IMR-90 (cell line): ENCODE measurements at regions not wholly inside any gene's neighbourhood (a gene's known extent, or its start where the extent isn't known, plus 50 kb on each side); places are given as distances from the start of the nearest gene placed in this dataset.

Experiments
- ATAC-seq: fragments of 200-7000 bp; cut with Tn5 transposase; 2 replicates; pipeline ENCODE4 v1.9.1; 2020; ENCODE audit warnings: low read depth, mild to moderate bottlenecking, moderate library complexity
- BruUV-seq: library from RNA; stranded (reverse); fragments of 400-500 nt; replicated peaks from 2 replicates; lab custom pipeline; 2021; lab: Mats Ljungman, UMichigan
- CTCF ChIA-PET: fragments of 300-600 bp; formaldehyde crosslinking; extraction: SDS; loops from one replicate; lab custom pipeline; 2021; ENCODE audit warnings: antibody characterized with exemption; lab: Yijun Ruan, JAX
- POLR2A ChIA-PET: fragments of 300-600 bp; sonication (Branson Sonifier 250); formaldehyde crosslinking; loops from one replicate; lab custom pipeline; 2022; ENCODE audit warnings: antibody characterized with exemption; ENCODE audit not compliant: unreplicated experiment; lab: Charles Lee
- DNase-seq: peaks from one replicate; pipeline ENCODE4 v3.0.0; 2013
- H2AFZ ChIP-seq: replicated peaks from 2 replicates; pipeline ENCODE3; 2013; ENCODE audit warnings: low read length, mild to moderate bottlenecking; ENCODE audit not compliant: poor library complexity
- H2AK5ac ChIP-seq: 2 replicates; pipeline ENCODE4 v1.6.1; 2013; ENCODE audit warnings: low read depth, low read length, inconsistent platforms
- H2AK9ac ChIP-seq: replicated peaks from 2 replicates; pipeline ENCODE3; 2013; ENCODE audit warnings: mild to moderate bottlenecking, low read depth, low read length, moderate library complexity; ENCODE audit not compliant: poor library complexity
- H2BK120ac ChIP-seq: 2 replicates; pipeline ENCODE4 v1.6.1; 2013; ENCODE audit warnings: low read depth, low read length, inconsistent platforms
- H2BK15ac ChIP-seq: 3 replicates; pipeline ENCODE4 v1.6.1; 2013; ENCODE audit warnings: low read depth, low read length, inconsistent platforms
- H2BK20ac ChIP-seq: 2 replicates; pipeline ENCODE4 v1.6.1; 2013; ENCODE audit warnings: low read depth, mild to moderate bottlenecking, inconsistent platforms, low read length, moderate library complexity
- H2BK5ac ChIP-seq: 2 replicates; pipeline ENCODE4 v1.6.1; 2013; ENCODE audit warnings: mild to moderate bottlenecking, low read depth, low read length, inconsistent platforms; ENCODE audit not compliant: poor library complexity, severe bottlenecking
- H3K14ac ChIP-seq: replicated peaks from 2 replicates; pipeline ENCODE4 v1.6.1; 2013; ENCODE audit warnings: low read depth, low read length, inconsistent platforms
- H3K18ac ChIP-seq: 2 replicates; pipeline ENCODE4 v1.6.1; 2013; ENCODE audit warnings: low read depth, low read length, control low read depth
- H3K23ac ChIP-seq: 2 replicates; pipeline ENCODE4 v1.6.1; 2013; ENCODE audit warnings: low read depth, low read length, inconsistent platforms
- H3K27ac ChIP-seq: 2 replicates; pipeline ENCODE4 v1.5.1; 2013; ENCODE audit warnings: mild to moderate bottlenecking, control low read depth, low read length; ENCODE audit not compliant: insufficient read depth
- H3K27me3 ChIP-seq: 2 replicates; pipeline ENCODE4 v1.6.1; 2013; ENCODE audit warnings: low read length; ENCODE audit not compliant: control insufficient read depth, insufficient read depth
- H3K36me3 ChIP-seq: 2 replicates; pipeline ENCODE4 v1.6.1; 2013; ENCODE audit warnings: low read length, mixed read lengths; ENCODE audit not compliant: control insufficient read depth, insufficient read depth
- H3K4ac ChIP-seq: 2 replicates; pipeline ENCODE4 v1.6.1; 2013; ENCODE audit warnings: low read depth, low read length, inconsistent platforms
- H3K4me1 ChIP-seq: 2 replicates; pipeline ENCODE4 v1.6.1; 2013; ENCODE audit warnings: low read length, mixed read lengths; ENCODE audit not compliant: control insufficient read depth, insufficient read depth
- H3K4me2 ChIP-seq: 2 replicates; pipeline ENCODE4 v1.6.1; 2013; ENCODE audit warnings: low read depth, mild to moderate bottlenecking, control low read depth, low read length, moderate library complexity
- H3K4me3 ChIP-seq: 2 replicates; pipeline ENCODE4 v1.5.1; 2013; ENCODE audit warnings: low read depth, mild to moderate bottlenecking, control low read depth, low read length, moderate library complexity; ENCODE audit not compliant: insufficient read depth
- H3K56ac ChIP-seq: 2 replicates; pipeline ENCODE4 v1.6.1; 2013; ENCODE audit warnings: low read length, inconsistent platforms; ENCODE audit not compliant: insufficient read depth; ENCODE audit errors: extremely low read depth
- H3K79me1 ChIP-seq, 2 experiments: 2 replicates each; pipeline ENCODE4 v1.6.1; 2013; ENCODE audit warnings: low read length in 2 of 2, inconsistent platforms in 1 of 2, low read depth in 1 of 2
- H3K9ac ChIP-seq: 2 replicates; pipeline ENCODE4 v1.6.1; 2013; ENCODE audit warnings: low read depth, low read length, control low read depth
- H3K9me1 ChIP-seq: 2 replicates; pipeline ENCODE4 v1.6.1; 2013; ENCODE audit warnings: low read length, inconsistent platforms; ENCODE audit not compliant: insufficient read depth
- H3K9me3 ChIP-seq: 2 replicates; pipeline ENCODE4 v1.6.1; 2013; ENCODE audit warnings: low read length; ENCODE audit not compliant: control insufficient read depth, insufficient read depth
- H4K20me1 ChIP-seq: 2 replicates; pipeline ENCODE4 v1.6.1; 2013; ENCODE audit warnings: low read length, inconsistent platforms; ENCODE audit not compliant: insufficient read depth
- H4K5ac ChIP-seq: 2 replicates; pipeline ENCODE4 v1.6.1; 2013; ENCODE audit warnings: mild to moderate bottlenecking, low read depth, low read length, control low read depth
- H4K8ac ChIP-seq, 2 experiments: 2 replicates each; pipeline ENCODE4 v1.6.1; 2013; ENCODE audit warnings: low read depth in 2 of 2, low read length in 2 of 2, control low read depth in 1 of 2, inconsistent platforms in 1 of 2
- H4K91ac ChIP-seq: 2 replicates; pipeline ENCODE4 v1.6.1; 2013; ENCODE audit warnings: low read depth, low read length, inconsistent platforms; ENCODE audit not compliant: insufficient read depth
- BHLHE40 ChIP-seq: fragments of 150-350 bp; IDR thresholded peaks from 2 replicates; pipeline ENCODE4 v1.6.1; 2016; ENCODE audit warnings: mild to moderate bottlenecking, low read depth, low read length
- CEBPB ChIP-seq: IDR thresholded peaks from 2 replicates; pipeline ENCODE4 v1.6.1; 2012; ENCODE audit warnings: low read depth, low read length, improper control_type of control experiment
- CHD1 ChIP-seq: IDR thresholded peaks from 2 replicates; pipeline ENCODE4 v1.6.1; 2012; ENCODE audit warnings: low read depth, low read length, improper control_type of control experiment
- CTCF ChIP-seq: conservative IDR thresholded peaks from 2 replicates; pipeline ENCODE4 v1.5.1; 2012; ENCODE audit warnings: mild to moderate bottlenecking, low read depth, low read length, improper control_type of control experiment
- ELK1 ChIP-seq: fragments of 150-350 bp; IDR thresholded peaks from 2 replicates; pipeline ENCODE4 v1.6.1; 2016; ENCODE audit warnings: low read depth, mild to moderate bottlenecking, low read length, moderate library complexity, borderline replicate concordance
- FOS ChIP-seq: fragments of 150-350 bp; IDR thresholded peaks from 2 replicates; pipeline ENCODE4 v1.6.1; 2016; ENCODE audit warnings: low read depth, low read length
- MAFK ChIP-seq: IDR thresholded peaks from 2 replicates; pipeline ENCODE4 v1.6.1; 2012; ENCODE audit warnings: low read depth, low read length, improper control_type of control experiment
- MAZ ChIP-seq: IDR thresholded peaks from 2 replicates; pipeline ENCODE4 v1.6.1; 2012; ENCODE audit warnings: low read depth, mild to moderate bottlenecking, low read length, improper control_type of control experiment, moderate library complexity, borderline replicate concordance
- MXI1 ChIP-seq: IDR thresholded peaks from 2 replicates; pipeline ENCODE4 v1.6.1; 2012; ENCODE audit warnings: low read depth, mild to moderate bottlenecking, low read length, moderate library complexity, borderline replicate concordance
- NFE2L2 ChIP-seq: fragments of 150-350 bp; IDR thresholded peaks from 2 replicates; pipeline ENCODE4 v1.6.1; 2016; ENCODE audit warnings: low read depth, mild to moderate bottlenecking, low read length
- POLR2A ChIP-seq: IDR thresholded peaks from 2 replicates; pipeline ENCODE4 v1.6.1; 2012; ENCODE audit warnings: mild to moderate bottlenecking, low read depth, low read length
- RAD21 ChIP-seq: IDR thresholded peaks from 2 replicates; pipeline ENCODE4 v1.6.1; 2012; ENCODE audit warnings: low read length, improper control_type of control experiment
- RCOR1 ChIP-seq: IDR thresholded peaks from 2 replicates; pipeline ENCODE4 v1.6.1; 2012; ENCODE audit warnings: mild to moderate bottlenecking, low read length, improper control_type of control experiment; ENCODE audit not compliant: insufficient replicate concordance
- RFX5 ChIP-seq: IDR thresholded peaks from 2 replicates; pipeline ENCODE4 v1.8.0; 2012; ENCODE audit warnings: low read depth, mild to moderate bottlenecking, low read length, moderate library complexity
- SMC3 ChIP-seq: fragments of 150-350 bp; IDR thresholded peaks from 2 replicates; pipeline ENCODE4 v1.6.1; 2016; ENCODE audit warnings: low read depth, mild to moderate bottlenecking, antibody characterized with exemption, low read length, moderate library complexity
- USF2 ChIP-seq: fragments of 150-350 bp; IDR thresholded peaks from 2 replicates; pipeline ENCODE4 v1.6.1; 2017; ENCODE audit warnings: mild to moderate bottlenecking, antibody characterized with exemption, low read length, low read depth
- WGBS, 2 experiments: methylation state at CpG; one replicate each; pipeline versions ENCODE4 v1.1.5 to v1.1.7; 2013; ENCODE audit warnings: missing lambda C conversion rate in 2 of 2; ENCODE audit not compliant: insufficient read length in 1 of 2; ENCODE audit errors: extremely low coverage in 2 of 2; 5-methylcytosine and 5-hydroxymethylcytosine counted together
- dilution Hi-C: fragments of 300-500 bp; cut with HindIII; formaldehyde crosslinking; loops from one replicate; pipeline ENCODE4 v1.14.3; 2018; ENCODE audit warnings: low sequenced_read_pairs; ENCODE audit not compliant: unreplicated experiment
- in situ Hi-C: fragments of 300-500 bp; cut with MboI; formaldehyde crosslinking; loops from 3 replicates; pipeline ENCODE4 v1.14.3; 2019; ENCODE audit warnings: low sequenced_read_pairs, inconsistent platforms, mixed read lengths
- intact Hi-C: fragments of 100-400 bp; cut with micrococcal nuclease; formaldehyde crosslinking; loops from 2 replicates; pipeline ENCODE4 v1.10.0; 2022

GRCh38 chr5:147985608-147986007 is 78.2 kb upstream of the SPINK5 start:
- H3K4me3 ChIP-seq, result no peak overlapping the region
- H2BK120ac ChIP-seq, result no peak overlapping the region
- no peak overlapping the region for H4K91ac ChIP-seq
- H2BK20ac ChIP-seq, result no peak overlapping the region
- no peaks in the 10 kb centered on the region for H4K20me1 ChIP-seq
- no peak overlapping the region for H2BK15ac ChIP-seq
- H3K27ac ChIP-seq, result no peak overlapping the region
- H2AK5ac ChIP-seq, result no peak overlapping the region
- no peak overlapping the region for H3K14ac ChIP-seq
- DNase-seq, result no peak
- no peaks in the 10 kb centered on the region for H3K27me3 ChIP-seq
- BruUV-seq, result no TSS peak
- dilution Hi-C loops, result no loop called here
- no peak overlapping the region for H3K56ac ChIP-seq
- no peak overlapping the region for H3K4ac ChIP-seq
- no peaks in the 10 kb centered on the region for H3K9me1 ChIP-seq
- no peak for TF ChIP-seq RCOR1
- no peak for TF ChIP-seq SMC3
- TF ChIP-seq POLR2A, result no peak
- no peak for TF ChIP-seq CTCF
- TF ChIP-seq MAFK, result no peak
- no peak for TF ChIP-seq MXI1
- no peak for TF ChIP-seq USF2
- TF ChIP-seq ELK1, result no peak
- no peak for TF ChIP-seq NFE2L2
- TF ChIP-seq CEBPB, result no peak
- no peak for TF ChIP-seq RFX5
- no peak for TF ChIP-seq MAZ
- TF ChIP-seq BHLHE40, result no peak
- no peak for TF ChIP-seq CHD1
- TF ChIP-seq FOS, result no peak
- no peak for TF ChIP-seq RAD21
- intact Hi-C loops, result no loop called here
- ChIA-PET CTCF (no interaction called here), POLR2A (no interaction called here)
- no peak overlapping the region for H3K9ac ChIP-seq
- H4K8ac ChIP-seq, result no peak overlapping the region
- no peak overlapping the region for H3K4me2 ChIP-seq
- H3K18ac ChIP-seq, result no peak overlapping the region
- no peaks in the 10 kb centered on the region for H3K36me3 ChIP-seq
- no peak overlapping the region for H4K5ac ChIP-seq
- ATAC-seq, result no peak
- no peak overlapping the region for H2AK9ac ChIP-seq
- no peak overlapping the region for H2AFZ ChIP-seq
- no peaks in the 10 kb centered on the region for H3K4me1 ChIP-seq
- H2BK5ac ChIP-seq, result no peak overlapping the region
- H3K79me1 ChIP-seq, result no peaks in the 10 kb centered on the region
- in situ Hi-C loops, result no loop called here
- H3K23ac ChIP-seq, result no peak overlapping the region
- 40% methylated on average over 3 of the region's 5 CpGs; no CpG with 5 or more reads in 1 of the 2 experiments for WGBS, 2 experiments
- H3K9me3 ChIP-seq, result no peaks in the 10 kb centered on the region
